ENCODE measurements at regions not wholly inside any gene's neighbourhood (a gene's known extent, or its start where the extent isn't known, plus 50 kb on each side); places are given as distances from the start of the nearest gene placed in this dataset.
"Not testable (repeated sequence)": the region's sequence is repeated elsewhere in the genome, so short reads cannot be mapped to it uniquely, and the experiment has no call there.

GRCh38 chr11:22084564-22084963 is 108.3 kb upstream of the ANO5 start:
- no peak for TF ChIP-seq CTCF (IDR thresholded peaks at IDR 0.05; ENCODE audit: control extremely low read depth, extremely low read depth, low read depth, missing control alignments)
- ChIA-PET CTCF (no interaction called here), POLR2A (no interaction called here)
- DNase-seq (ENCODE audit: extremely low spot score): no peak

GRCh38 chr11:22089609-22090008 is 103.3 kb upstream of the ANO5 start:
- no peak for TF ChIP-seq CTCF (IDR thresholded peaks at IDR 0.05; ENCODE audit: control extremely low read depth, extremely low read depth, low read depth, missing control alignments)
- ChIA-PET POLR2A (no interaction called here), CTCF (no interaction called here)
- DNase-seq (ENCODE audit: extremely low spot score): no peak

- TF ChIP-seq CTCF (IDR thresholded peaks at IDR 0.05; ENCODE audit: control extremely low read depth, extremely low read depth, low read depth, missing control alignments): no peak
- ChIA-PET POLR2A (no interaction called here), CTCF (interaction anchor here (1.0 to 2.0 kb wide), 3 partner anchors 8 to 12 kb away, joined by 3 to 7 read pairs (median 5); no protein-coding TSS in a partner anchor)
- no peak for DNase-seq (ENCODE audit: extremely low spot score)
These were observed 86.3 kb upstream of the ANO5 start for GRCh38 chr11:22106566-22106965.

- ChIA-PET POLR2A (no interaction called here), CTCF (interaction anchor here (0.7 to 1.8 kb wide), 4 partner anchors 9 to 17 kb away, joined by 3 to 9 read pairs (median 4); no protein-coding TSS in a partner anchor)
- DNase-seq (ENCODE audit: extremely low spot score): no peak
- TF ChIP-seq CTCF (IDR thresholded peaks at IDR 0.05; ENCODE audit: control extremely low read depth, extremely low read depth, low read depth, missing control alignments): no peak
These were observed 77.3 kb upstream of the ANO5 start for GRCh38 chr11:22115470-22116029.

- CTCF ChIA-PET: interaction anchor here (1.1 kb wide), 1 partner anchor 12 kb away, joined by 4 read pairs; no protein-coding TSS in a partner anchor
- POLR2A ChIA-PET; DNase-seq (ENCODE audit: extremely low spot score): not testable (repeated sequence)
These were observed 64.9 kb upstream of the ANO5 start for GRCh38 chr11:22127981-22128380.

GRCh38 chr11:22130462-22131053 is 62.3 kb upstream of the ANO5 start:
- TF ChIP-seq CTCF (IDR thresholded peaks at IDR 0.05; ENCODE audit: control extremely low read depth, extremely low read depth, low read depth, missing control alignments): peak; percentile 18
- no peak for DNase-seq (ENCODE audit: extremely low spot score)
- ChIA-PET CTCF (interaction anchor here (0.8 to 2.3 kb wide), 10 partner anchors 9 to 1484 kb away, joined by 3 to 10 read pairs (median 4); no protein-coding TSS in a partner anchor), POLR2A (no interaction called here)

GRCh38 chr11:22133776-22134175 is 59.1 kb upstream of the ANO5 start:
- ChIA-PET POLR2A (interaction anchor here (0.5 kb wide), 1 partner anchor 8 kb away, joined by 3 read pairs; no protein-coding TSS in a partner anchor), CTCF (no interaction called here)
- no peak for TF ChIP-seq CTCF (IDR thresholded peaks at IDR 0.05; ENCODE audit: control extremely low read depth, extremely low read depth, low read depth, missing control alignments)
- DNase-seq (ENCODE audit: extremely low spot score): no peak
